ENCODE measurements at regions not wholly inside any gene's neighbourhood (a gene's known extent, or its start where the extent isn't known, plus 50 kb on each side); places are given as distances from the start of the nearest gene placed in this dataset.

DNA sequence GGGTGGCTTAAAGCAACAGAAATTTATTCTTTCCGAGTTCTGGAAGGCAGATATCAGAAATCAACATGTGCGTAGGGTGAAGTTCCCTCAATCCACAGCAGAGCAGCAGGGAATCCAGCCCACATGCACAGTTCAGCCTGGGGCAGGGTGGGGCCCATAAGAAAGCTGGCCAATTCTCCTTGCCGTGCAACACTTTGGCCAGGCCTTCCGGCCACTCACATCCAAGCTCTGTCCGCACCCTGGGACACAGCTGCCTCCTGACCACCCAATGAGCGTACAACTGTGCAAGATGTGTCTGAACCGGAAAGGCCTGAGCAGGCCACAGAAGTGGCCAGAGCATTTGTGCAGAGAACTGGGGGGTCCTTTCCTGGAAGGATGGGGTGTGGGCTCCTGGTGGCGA lies 274.9 kb downstream of the GADD45G start:
- TF ChIP-seq, protein P1, sequence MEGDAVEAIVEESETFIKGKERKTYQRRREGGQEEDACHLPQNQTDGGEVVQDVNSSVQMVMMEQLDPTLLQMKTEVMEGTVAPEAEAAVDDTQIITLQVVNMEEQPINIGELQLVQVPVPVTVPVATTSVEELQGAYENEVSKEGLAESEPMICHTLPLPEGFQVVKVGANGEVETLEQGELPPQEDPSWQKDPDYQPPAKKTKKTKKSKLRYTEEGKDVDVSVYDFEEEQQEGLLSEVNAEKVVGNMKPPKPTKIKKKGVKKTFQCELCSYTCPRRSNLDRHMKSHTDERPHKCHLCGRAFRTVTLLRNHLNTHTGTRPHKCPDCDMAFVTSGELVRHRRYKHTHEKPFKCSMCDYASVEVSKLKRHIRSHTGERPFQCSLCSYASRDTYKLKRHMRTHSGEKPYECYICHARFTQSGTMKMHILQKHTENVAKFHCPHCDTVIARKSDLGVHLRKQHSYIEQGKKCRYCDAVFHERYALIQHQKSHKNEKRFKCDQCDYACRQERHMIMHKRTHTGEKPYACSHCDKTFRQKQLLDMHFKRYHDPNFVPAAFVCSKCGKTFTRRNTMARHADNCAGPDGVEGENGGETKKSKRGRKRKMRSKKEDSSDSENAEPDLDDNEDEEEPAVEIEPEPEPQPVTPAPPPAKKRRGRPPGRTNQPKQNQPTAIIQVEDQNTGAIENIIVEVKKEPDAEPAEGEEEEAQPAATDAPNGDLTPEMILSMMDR (IDR thresholded peaks at IDR 0.05; ENCODE audit: insufficient read depth, low read depth, low read length, missing control alignments) = no peak
- no peak for DNase-seq (ENCODE audit: low read depth)
- H3K4me3 ChIP-seq (ENCODE audit: low read depth, low read length) = no peak overlapping the region

DNA sequence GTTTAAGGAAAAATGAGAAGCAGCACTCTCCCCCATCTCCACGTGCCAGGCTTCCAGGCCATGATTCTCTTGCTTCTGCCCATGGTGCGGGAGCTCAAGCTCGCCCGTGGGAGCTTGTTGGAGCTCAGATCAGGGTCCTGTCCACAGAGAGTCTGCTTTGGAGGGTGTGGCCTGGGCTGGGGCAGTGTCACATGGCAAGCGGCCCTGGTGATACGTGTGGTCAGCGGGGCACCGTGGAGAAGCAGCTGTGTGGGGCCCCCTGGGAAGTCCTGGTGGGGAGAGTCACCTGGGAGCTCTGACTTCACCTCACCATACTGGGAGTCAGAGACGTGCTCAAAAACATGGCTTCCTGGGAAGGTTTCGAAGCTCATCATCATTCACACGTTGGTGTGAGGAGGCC lies 275.3 kb downstream of the GADD45G start:
- H3K4me3 ChIP-seq (ENCODE audit: low read depth, low read length) = no peak overlapping the region
- TF ChIP-seq, protein P1 (IDR thresholded peaks at IDR 0.05; ENCODE audit: insufficient read depth, low read depth, low read length, missing control alignments) = no peak
- DNase-seq (ENCODE audit: low read depth) = no peak

DNA sequence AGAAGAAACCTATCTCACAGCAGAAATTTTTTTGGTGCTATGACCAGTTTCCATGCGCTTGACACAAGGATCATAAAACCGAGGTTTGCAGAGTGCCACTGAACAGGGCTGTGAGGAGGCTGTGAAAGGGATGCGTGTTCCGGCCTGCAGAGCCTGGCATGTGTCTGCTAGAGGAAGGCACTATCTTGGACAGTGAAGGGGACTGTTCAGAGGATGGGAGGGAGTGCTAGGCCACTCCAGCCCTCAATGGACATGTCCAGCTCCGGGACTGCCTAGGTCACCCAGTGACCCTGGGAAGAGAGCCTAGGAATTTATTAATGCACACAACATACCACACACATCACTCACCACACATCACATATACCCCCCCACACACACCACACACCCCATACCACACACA lies 275.9 kb downstream of the GADD45G start:
- no peak overlapping the region for H3K4me3 ChIP-seq (ENCODE audit: low read depth, low read length)
- TF ChIP-seq, protein P1 (IDR thresholded peaks at IDR 0.05; ENCODE audit: insufficient read depth, low read depth, low read length, missing control alignments) = no peak
- no peak for DNase-seq (ENCODE audit: low read depth)

DNA sequence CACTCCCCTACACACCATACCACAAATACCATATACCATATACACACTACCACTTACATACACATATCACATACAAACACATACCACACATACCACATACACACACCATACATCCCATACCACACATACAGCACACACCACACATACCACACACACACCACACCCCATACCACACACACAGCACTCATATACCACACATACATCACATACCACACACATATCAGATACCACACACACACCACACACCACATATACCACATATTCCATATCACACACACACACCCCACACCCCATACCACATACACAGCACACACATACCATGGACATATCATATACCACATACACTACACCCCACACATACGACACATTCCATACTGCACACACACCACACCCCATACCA lies 276.6 kb downstream of the GADD45G start:
- TF ChIP-seq, protein P1 (IDR thresholded peaks at IDR 0.05; ENCODE audit: insufficient read depth, low read depth, low read length, missing control alignments) = no peak
- DNase-seq (ENCODE audit: low read depth) = no peak
- H3K4me3 ChIP-seq (ENCODE audit: low read depth, low read length) = no peak overlapping the region

DNA sequence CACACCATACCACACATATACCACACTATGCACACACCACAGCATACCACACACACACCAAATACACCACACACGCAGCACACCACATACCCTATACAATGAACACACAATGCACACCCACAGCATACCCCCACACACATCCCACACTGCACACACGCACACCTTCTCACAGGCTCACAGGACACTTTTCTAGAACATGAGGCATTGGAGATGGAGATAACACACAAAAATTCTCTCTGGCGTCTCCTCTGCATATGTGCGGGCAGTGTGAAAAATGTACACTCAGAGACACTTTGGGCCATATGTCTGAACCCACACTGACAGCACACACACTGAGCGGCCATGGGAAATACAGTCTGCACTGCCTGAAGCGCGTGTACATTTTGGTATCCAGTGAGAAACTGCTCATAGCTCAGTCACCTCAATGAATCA lies 278.1 kb downstream of the GADD45G start:
- no peak overlapping the region for H3K4me3 ChIP-seq (ENCODE audit: low read depth, low read length)
- TF ChIP-seq, protein P1 (IDR thresholded peaks at IDR 0.05; ENCODE audit: insufficient read depth, low read depth, low read length, missing control alignments) = no peak
- DNase-seq (ENCODE audit: low read depth) = no peak

DNA sequence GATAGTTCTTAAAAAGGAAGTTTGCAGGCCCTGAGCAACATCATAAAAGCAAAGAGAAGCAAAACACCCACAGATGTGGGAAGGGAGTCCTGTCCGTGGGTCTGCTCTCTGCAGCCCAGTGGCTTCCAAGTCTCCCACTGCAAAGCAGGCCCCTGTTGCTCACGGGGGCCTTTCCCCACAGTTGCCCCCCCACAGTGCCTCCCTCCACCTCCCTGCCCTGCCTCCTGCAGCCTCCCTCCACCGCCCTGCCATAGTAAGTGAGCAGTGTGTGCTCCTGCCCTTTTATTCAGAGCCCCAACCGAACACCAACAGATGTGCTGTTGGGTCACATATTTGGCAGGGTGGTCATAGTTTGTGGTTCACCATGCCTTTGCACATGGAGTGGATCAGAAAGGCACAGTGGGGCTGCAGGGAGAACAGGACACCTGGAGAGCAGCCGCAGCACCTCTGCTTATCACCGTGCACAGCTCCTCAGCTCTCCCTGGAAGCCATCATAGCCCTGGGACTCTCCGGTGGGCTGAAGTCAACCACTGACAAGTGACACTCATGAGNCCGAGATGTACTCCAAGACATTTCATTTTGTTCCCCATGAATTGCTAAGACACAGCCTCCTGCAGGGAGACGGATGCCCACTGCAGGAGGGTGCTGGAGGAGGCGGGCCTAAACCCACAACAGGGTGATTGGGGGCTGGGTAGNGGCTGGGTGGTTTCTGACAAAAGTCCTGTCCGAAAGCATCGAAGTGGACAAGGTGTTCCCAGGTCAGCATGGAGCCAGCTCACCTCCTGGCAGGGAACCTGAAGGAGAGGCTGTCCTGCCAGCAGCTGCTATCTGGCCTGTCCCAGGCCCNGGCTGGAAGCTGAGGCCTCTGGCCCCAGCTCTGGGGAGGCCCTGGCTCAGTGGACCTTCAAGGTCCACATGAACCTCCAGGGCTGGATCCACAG lies 278.9 kb downstream of the GADD45G start:
- no peak for DNase-seq (ENCODE audit: low read depth)
- TF ChIP-seq, protein P1 (IDR thresholded peaks at IDR 0.05; ENCODE audit: insufficient read depth, low read depth, low read length, missing control alignments) = no peak
- H3K4me3 ChIP-seq (ENCODE audit: low read depth, low read length) = no peak overlapping the region

All from GM12865 (cell line).